H9 (cell line): ENCODE measurements at regions not wholly inside any gene's neighbourhood (a gene's known extent, or its start where the extent isn't known, plus 50 kb on each side); places are given as distances from the start of the nearest gene placed in this dataset.

ENCODE experiments used
- DNase-seq: peaks from one replicate; pipeline ENCODE4 v3.0.0-alpha.2; 2017
- H2AFZ ChIP-seq: one replicate; pipeline ENCODE4 v1.6.1; 2013; ENCODE audit warnings: mild to moderate bottlenecking, low read length, control low read depth, moderate library complexity
- H2AK5ac ChIP-seq: 2 replicates; pipeline ENCODE4 v1.6.1; 2013; ENCODE audit warnings: low read length, control low read depth, mixed read lengths; ENCODE audit not compliant: insufficient read length
- H2BK120ac ChIP-seq: one replicate; pipeline ENCODE4 v1.6.1; 2013; ENCODE audit warnings: low read depth, mild to moderate bottlenecking, low read length, control low read depth, inconsistent platforms; ENCODE audit not compliant: poor library complexity, severe bottlenecking
- H2BK12ac ChIP-seq: 2 replicates; pipeline ENCODE4 v1.6.1; 2013; ENCODE audit warnings: low read length, control low read depth, mixed read lengths, low read depth; ENCODE audit not compliant: insufficient read length
- H2BK15ac ChIP-seq: 2 replicates; pipeline ENCODE4 v1.6.1; 2013; ENCODE audit warnings: low read depth, low read length, control low read depth
- H2BK20ac ChIP-seq: one replicate; pipeline ENCODE4 v1.6.1; 2013; ENCODE audit warnings: low read depth, mild to moderate bottlenecking, low read length, control low read depth, inconsistent platforms; ENCODE audit not compliant: poor library complexity, severe bottlenecking
- H2BK5ac ChIP-seq: 2 replicates; pipeline ENCODE4 v1.6.1; 2013; ENCODE audit warnings: low read length, control low read depth, mixed read lengths; ENCODE audit not compliant: insufficient read length
- H3K14ac ChIP-seq: 2 replicates; pipeline ENCODE4 v1.6.1; 2013; ENCODE audit warnings: low read length, control low read depth; ENCODE audit not compliant: insufficient read depth
- H3K18ac ChIP-seq: 2 replicates; pipeline ENCODE4 v1.6.1; 2013; ENCODE audit warnings: low read depth, mild to moderate bottlenecking, mixed read lengths, low read length, control low read depth; ENCODE audit not compliant: insufficient read length
- H3K23ac ChIP-seq: 2 replicates; pipeline ENCODE4 v1.6.1; 2013; ENCODE audit warnings: low read length, control low read depth, mixed read lengths, low read depth; ENCODE audit not compliant: insufficient read length
- H3K23me2 ChIP-seq: 2 replicates; pipeline ENCODE4 v1.6.1; 2013; ENCODE audit warnings: low read depth, mild to moderate bottlenecking, mixed read lengths, low read length, control low read depth; ENCODE audit not compliant: insufficient read length, poor library complexity, severe bottlenecking
- H3K27ac ChIP-seq: 2 replicates; pipeline ENCODE4 v1.5.1; 2013; ENCODE audit warnings: low read length, control low read depth, mixed read lengths, low read depth; ENCODE audit not compliant: insufficient read length
- H3K27me3 ChIP-seq: 2 replicates; pipeline ENCODE4 v1.6.1; 2013; ENCODE audit warnings: low read length, control low read depth, inconsistent platforms; ENCODE audit not compliant: insufficient read depth
- H3K4ac ChIP-seq: 2 replicates; pipeline ENCODE4 v1.6.1; 2013; ENCODE audit warnings: low read depth, mild to moderate bottlenecking, control low read depth, inconsistent platforms, low read length, moderate library complexity
- H3K4me1 ChIP-seq: 2 replicates; pipeline ENCODE4 v1.6.1; 2013; ENCODE audit warnings: low read length, control low read depth, inconsistent platforms; ENCODE audit not compliant: insufficient read depth
- H3K4me2 ChIP-seq: 2 replicates; pipeline ENCODE4 v1.6.1; 2013; ENCODE audit warnings: low read length, control low read depth, mixed read lengths; ENCODE audit not compliant: insufficient read length, insufficient read depth
- H3K56ac ChIP-seq: 2 replicates; pipeline ENCODE4 v1.6.1; 2013; ENCODE audit warnings: low read depth, mild to moderate bottlenecking, mixed read lengths, low read length, control low read depth; ENCODE audit not compliant: insufficient read length
- H3K79me1 ChIP-seq: 2 replicates; pipeline ENCODE4 v1.6.1; 2013; ENCODE audit warnings: low read depth, mild to moderate bottlenecking, moderate library complexity, low read length, control low read depth, inconsistent platforms; ENCODE audit not compliant: insufficient read depth, poor library complexity, severe bottlenecking
- H3K79me2 ChIP-seq: 2 replicates; pipeline ENCODE4 v1.6.1; 2013; ENCODE audit warnings: low read length, control low read depth, inconsistent platforms; ENCODE audit not compliant: insufficient read depth
- H3K9ac ChIP-seq: 2 replicates; pipeline ENCODE4 v1.6.1; 2013; ENCODE audit warnings: low read length, control low read depth, mixed read lengths; ENCODE audit not compliant: insufficient read length; ENCODE audit errors: extremely low read depth
- H3K9me3 ChIP-seq: one replicate; pipeline ENCODE4 v1.6.1; 2013; ENCODE audit warnings: low read depth, low read length, inconsistent platforms; ENCODE audit not compliant: control insufficient read depth
- H3T11ph ChIP-seq: one replicate; pipeline ENCODE4 v1.6.1; 2013; ENCODE audit warnings: mild to moderate bottlenecking, low read length, control low read depth, inconsistent platforms
- H4K20me1 ChIP-seq: one replicate; pipeline ENCODE4 v1.6.1; 2013; ENCODE audit not compliant: control insufficient read depth, insufficient read length, insufficient read depth
- H4K5ac ChIP-seq: 2 replicates; pipeline ENCODE4 v1.6.1; 2013; ENCODE audit warnings: low read depth, mild to moderate bottlenecking, mixed read lengths, low read length, control low read depth; ENCODE audit not compliant: insufficient read length
- H4K8ac ChIP-seq: replicated peaks from 2 replicates; pipeline ENCODE4 v1.6.1; 2013; ENCODE audit warnings: low read length, control low read depth, mixed read lengths, low read depth; ENCODE audit not compliant: insufficient read length
- H4K91ac ChIP-seq: 2 replicates; pipeline ENCODE4 v1.6.1; 2013; ENCODE audit warnings: low read depth, mild to moderate bottlenecking, moderate library complexity, mixed read lengths, low read length, control low read depth; ENCODE audit not compliant: insufficient read length
- H3K27ac Mint-ChIP-seq, 3 experiments: 2 replicates in 2 of 3; 3 replicates in 1 of 3; pipeline ENCODE4 v1.8.0; 2020 to 2021; ENCODE audit warnings: mixed read lengths in 3 of 3, mild to moderate bottlenecking in 1 of 3, moderate library complexity in 1 of 3
- H3K27me3 Mint-ChIP-seq: 2 replicates; pipeline ENCODE4 v1.8.0; 2021; ENCODE audit warnings: low read depth, mild to moderate bottlenecking, moderate library complexity, mixed read lengths
- H3K36me3 Mint-ChIP-seq, 3 experiments: 2 replicates in 2 of 3; 3 replicates in 1 of 3; pipeline ENCODE4 v1.8.0; 2020 to 2021; ENCODE audit warnings: low read depth in 3 of 3, mixed read lengths in 3 of 3; ENCODE audit not compliant: insufficient read depth in 1 of 3
- H3K4me1 Mint-ChIP-seq, 2 experiments: 2 replicates each; pipeline ENCODE4 v1.8.0; 2020; ENCODE audit warnings: mixed read lengths in 2 of 2
- H3K4me3 Mint-ChIP-seq, 2 experiments: 2 replicates in 1 of 2; 3 replicates in 1 of 2; pipeline ENCODE4 v1.8.0; 2020 to 2021; ENCODE audit warnings: mild to moderate bottlenecking in 2 of 2, mixed read lengths in 2 of 2, moderate library complexity in 1 of 2
- H3K9me3 Mint-ChIP-seq, 2 experiments: 2 replicates in 1 of 2; 3 replicates in 1 of 2; pipeline ENCODE4 v1.8.0; 2020; ENCODE audit warnings: mild to moderate bottlenecking in 2 of 2, mixed read lengths in 2 of 2, moderate library complexity in 1 of 2
- CTCF ChIP-seq: fragments of 200-600 bp; sonication (generic); conservative IDR thresholded peaks from 3 replicates; pipeline ENCODE4 v1.8.0; 2021; ENCODE audit warnings: antibody characterized with exemption, mild to moderate bottlenecking
- WGBS: extraction: QIAGEN DNeasy Blood & Tissue Kit; methylation state at CpG from one replicate; pipeline ENCODE4 v1.1.7; 2013; ENCODE audit warnings: missing lambda C conversion rate, low lambda C conversion rate, mixed read lengths; ENCODE audit not compliant: insufficient read length; ENCODE audit errors: extremely low coverage; 5-methylcytosine and 5-hydroxymethylcytosine counted together

GRCh38 chr10:105844676-105845570 is 1203.8 kb downstream of the SORCS3 start:
- no peak overlapping the region; a peak in 1 of 5 replicates for H3K4me3 Mint-ChIP-seq
- Histone ChIP-seq H4K20me1 (no peaks in the 10 kb centered on the region), H3K23me2 (no peaks in the 10 kb centered on the region), H3K79me2 (no peaks in the 10 kb centered on the region), H3K27ac (peak overlapping the region; percentile 17), H3K14ac (no peak overlapping the region), H3K18ac (no peak overlapping the region), H3K27me3 (no peaks in the 10 kb centered on the region), H2BK12ac (no peak overlapping the region), H3K4me2 (no peak overlapping the region), H2BK20ac (no peak overlapping the region), H3K23ac (no peak overlapping the region), H2AK5ac (no peak overlapping the region), H2BK5ac (no peak overlapping the region), H3K79me1 (no peaks in the 10 kb centered on the region), H3K4me1 (peaks cover 4% of the 10 kb centered on the region; the same call in 1 of the 2 replicates), H3K9ac (no peak overlapping the region), H3T11ph (no peak overlapping the region), H3K4ac (no peak overlapping the region), H4K91ac (no peak overlapping the region), H3K56ac (no peak overlapping the region), H4K5ac (no peak overlapping the region), H2BK120ac (no peak overlapping the region), H2AFZ (no peak overlapping the region), H3K9me3 (no peaks in the 10 kb centered on the region), H4K8ac (no peak overlapping the region), H2BK15ac (no peak overlapping the region)
- H3K4me1 Mint-ChIP-seq = peaks cover 27 to 44% of the 10 kb centered on the region in 2 experiments
- H3K9me3 Mint-ChIP-seq = peaks cover 0 to 6% of the 10 kb centered on the region in 2 experiments; a peak in 3 of 5 replicates
- no peaks in the 10 kb centered on the region for H3K27me3 Mint-ChIP-seq
- H3K36me3 Mint-ChIP-seq = peaks cover 0 to 5% (median 4%) of the 10 kb centered on the region in 3 experiments; a peak in 2 of 7 replicates
- peak; percentile 32 for DNase-seq
- WGBS = no CpG with 5 or more reads among the region's 12 CpGs
- no peak for TF ChIP-seq CTCF
- peak overlapping the region; percentile 19 to 92 (median 60); a peak in 6 of 7 replicates for H3K27ac Mint-ChIP-seq
